WTC11 (cell line): ENCODE measurements at regions not wholly inside any gene's neighbourhood (a gene's known extent, or its start where the extent isn't known, plus 50 kb on each side); places are given as distances from the start of the nearest gene placed in this dataset.

ENCODE experiments used
- ATAC-seq: fragments of 200-7000 bp; cut with Tn5 transposase; 2 replicates; pipeline ENCODE4 v1.10.0; 2021; ENCODE audit warnings: mild to moderate bottlenecking, moderate library complexity
- CTCF ChIA-PET: fragments of 300-600 bp; sonication (Branson Sonifier 250); formaldehyde crosslinking; loops from one replicate; lab custom pipeline; 2021; ENCODE audit warnings: antibody characterized with exemption; lab: Charles Lee
- POLR2A ChIA-PET: fragments of 350-600 bp; sonication (Branson Sonifier 250); formaldehyde crosslinking; loops from one replicate; lab custom pipeline; 2021; ENCODE audit warnings: antibody characterized with exemption; lab: Charles Lee
- DNase-seq: peaks from one replicate; pipeline ENCODE4 v3.0.0; 2021; ENCODE audit warnings: low spot score
- H3K27ac Mint-ChIP-seq: 2 replicates; pipeline ENCODE4 v1.8.0; 2021; ENCODE audit warnings: mixed read lengths
- H3K27me3 Mint-ChIP-seq: 2 replicates; pipeline ENCODE4 v1.8.0; 2021; ENCODE audit warnings: low read depth, mild to moderate bottlenecking, moderate library complexity, mixed read lengths
- H3K36me3 Mint-ChIP-seq: 2 replicates; pipeline ENCODE4 v1.8.0; 2021; ENCODE audit warnings: mixed read lengths
- H3K4me1 Mint-ChIP-seq: 2 replicates; pipeline ENCODE4 v1.8.0; 2022; ENCODE audit warnings: mixed read lengths
- H3K4me3 Mint-ChIP-seq: 2 replicates; pipeline ENCODE4 v1.8.0; 2021; ENCODE audit warnings: mild to moderate bottlenecking, moderate library complexity, mixed read lengths
- H3K9me3 Mint-ChIP-seq: 2 replicates; pipeline ENCODE4 v1.8.0; 2021; ENCODE audit warnings: mixed read lengths
- EMX1 ChIP-seq: fragments of 250-450 bp; sonication (Bioruptor Pico); IDR thresholded peaks from 2 replicates; pipeline ENCODE4 v1.8.0; 2021; ENCODE audit warnings: mild to moderate bottlenecking
- GABPB1 ChIP-seq: sonication (generic); formaldehyde crosslinking; IDR thresholded peaks from 2 replicates; pipeline ENCODE4 v1.8.1; 2023; ENCODE audit warnings: mild to moderate bottlenecking, missing genetic modification reagents
- NFE2L1 ChIP-seq: sonication (generic); formaldehyde crosslinking; IDR thresholded peaks from 2 replicates; pipeline ENCODE4 v1.8.1; 2023; ENCODE audit warnings: missing genetic modification reagents
- RELA ChIP-seq: sonication (generic); formaldehyde crosslinking; IDR thresholded peaks from 2 replicates; pipeline ENCODE4 v1.8.1; 2022; ENCODE audit warnings: missing genetic modification reagents, mild to moderate bottlenecking, borderline replicate concordance
- SP1 ChIP-seq: sonication (generic); formaldehyde crosslinking; conservative IDR thresholded peaks from 2 replicates; pipeline ENCODE4 v1.8.1; 2022; ENCODE audit warnings: missing genetic modification reagents
- TP53 ChIP-seq: sonication (generic); formaldehyde crosslinking; IDR thresholded peaks from 2 replicates; pipeline ENCODE4 v1.8.1; 2023; ENCODE audit warnings: mild to moderate bottlenecking, missing genetic modification reagents
- ZBTB21 ChIP-seq: sonication (generic); formaldehyde crosslinking; IDR thresholded peaks from 2 replicates; pipeline ENCODE4 v1.8.1; 2023; ENCODE audit warnings: mild to moderate bottlenecking, missing genetic modification reagents, borderline replicate concordance
- ZNF232 ChIP-seq: sonication (generic); formaldehyde crosslinking; IDR thresholded peaks from 2 replicates; pipeline ENCODE4 v1.8.0; 2022; ENCODE audit warnings: mild to moderate bottlenecking, missing genetic modification reagents
- ZNF263 ChIP-seq: sonication (generic); formaldehyde crosslinking; IDR thresholded peaks from 2 replicates; pipeline ENCODE4 v1.8.1; 2022; ENCODE audit warnings: low read depth, mild to moderate bottlenecking, moderate library complexity, missing genetic modification reagents
- ZNF423 ChIP-seq: fragments of 250-450 bp; sonication (Bioruptor Pico); IDR thresholded peaks from 2 replicates; pipeline ENCODE4 v2.1.2; 2022; ENCODE audit warnings: mild to moderate bottlenecking, moderate library complexity
- TF ChIP-seq, protein P1 (sequence below): sonication (generic); formaldehyde crosslinking; IDR thresholded peaks from 2 replicates; pipeline ENCODE4 v1.8.1; 2022; ENCODE audit warnings: low read depth, mild to moderate bottlenecking, moderate library complexity, missing genetic modification reagents, borderline replicate concordance
- TF ChIP-seq, protein P2 (sequence below): sonication (generic); formaldehyde crosslinking; IDR thresholded peaks from 2 replicates; pipeline ENCODE4 v1.8.1; 2023; ENCODE audit warnings: mild to moderate bottlenecking, missing genetic modification reagents, moderate library complexity
- TF ChIP-seq, protein P3 (sequence below): fragments of 250-450 bp; sonication (Bioruptor Pico); IDR thresholded peaks from 2 replicates; pipeline ENCODE4 v1.9.0; 2021; ENCODE audit warnings: mild to moderate bottlenecking
- TF ChIP-seq, protein P4 (sequence below): fragments of 250-450 bp; sonication (Bioruptor Pico); IDR thresholded peaks from 2 replicates; pipeline ENCODE4 v1.9.0; 2021; ENCODE audit warnings: mild to moderate bottlenecking
- TF ChIP-seq, protein P5 (sequence below): sonication (generic); formaldehyde crosslinking; IDR thresholded peaks from 2 replicates; pipeline ENCODE4 v1.8.0; 2023; ENCODE audit warnings: missing genetic modification reagents, mild to moderate bottlenecking, borderline replicate concordance
- TF ChIP-seq, protein P6 (sequence below): sonication (generic); formaldehyde crosslinking; IDR thresholded peaks from 2 replicates; pipeline ENCODE4 v1.8.0; 2023; ENCODE audit warnings: mild to moderate bottlenecking, missing genetic modification reagents
- TF ChIP-seq, protein P7 (sequence below): sonication (generic); formaldehyde crosslinking; IDR thresholded peaks from 2 replicates; pipeline ENCODE4 v1.8.1; 2023; ENCODE audit warnings: mild to moderate bottlenecking, missing genetic modification reagents, borderline replicate concordance

DNA sequence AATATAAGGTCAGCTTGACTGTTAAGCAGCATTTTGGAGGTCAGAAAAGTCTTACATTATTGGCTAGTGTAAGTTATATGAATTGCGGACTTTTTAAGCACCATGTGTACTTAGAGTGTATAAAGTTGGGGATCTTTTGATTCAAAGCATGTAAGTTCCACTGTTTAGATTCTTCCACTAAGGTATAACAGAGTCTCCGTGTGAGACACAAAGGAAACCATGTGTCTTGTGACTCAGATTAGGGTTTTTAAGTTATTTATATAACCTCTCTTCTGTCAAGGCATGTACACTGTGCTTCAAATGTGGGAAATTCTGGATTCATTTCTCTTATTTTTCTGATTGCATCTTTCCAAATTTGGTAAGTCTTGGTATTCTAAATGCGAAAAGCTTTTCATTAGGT lies 143.5 kb upstream of the SOX2 start:
- no peak overlapping the region for H3K4me3 Mint-ChIP-seq
- no peaks in the 10 kb centered on the region for H3K4me1 Mint-ChIP-seq
- no peaks in the 10 kb centered on the region for H3K27me3 Mint-ChIP-seq
- POLR2A ChIA-PET = no interaction called here
- TF ChIP-seq NFE2L1 (CRISPR knock-in tag) = no peak
- no peak for TF ChIP-seq ZNF263
- TF ChIP-seq ZNF423 (CRISPR knock-in tag) = no peak
- TF ChIP-seq, protein P1, sequence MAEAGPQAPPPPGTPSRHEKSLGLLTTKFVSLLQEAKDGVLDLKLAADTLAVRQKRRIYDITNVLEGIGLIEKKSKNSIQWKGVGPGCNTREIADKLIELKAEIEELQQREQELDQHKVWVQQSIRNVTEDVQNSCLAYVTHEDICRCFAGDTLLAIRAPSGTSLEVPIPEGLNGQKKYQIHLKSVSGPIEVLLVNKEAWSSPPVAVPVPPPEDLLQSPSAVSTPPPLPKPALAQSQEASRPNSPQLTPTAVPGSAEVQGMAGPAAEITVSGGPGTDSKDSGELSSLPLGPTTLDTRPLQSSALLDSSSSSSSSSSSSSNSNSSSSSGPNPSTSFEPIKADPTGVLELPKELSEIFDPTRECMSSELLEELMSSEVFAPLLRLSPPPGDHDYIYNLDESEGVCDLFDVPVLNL (CRISPR knock-in tag) = no peak
- no peak for TF ChIP-seq ZNF232 (CRISPR knock-in tag)
- TF ChIP-seq, protein P2, sequence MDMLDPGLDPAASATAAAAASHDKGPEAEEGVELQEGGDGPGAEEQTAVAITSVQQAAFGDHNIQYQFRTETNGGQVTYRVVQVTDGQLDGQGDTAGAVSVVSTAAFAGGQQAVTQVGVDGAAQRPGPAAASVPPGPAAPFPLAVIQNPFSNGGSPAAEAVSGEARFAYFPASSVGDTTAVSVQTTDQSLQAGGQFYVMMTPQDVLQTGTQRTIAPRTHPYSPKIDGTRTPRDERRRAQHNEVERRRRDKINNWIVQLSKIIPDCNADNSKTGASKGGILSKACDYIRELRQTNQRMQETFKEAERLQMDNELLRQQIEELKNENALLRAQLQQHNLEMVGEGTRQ (CRISPR knock-in tag) = no peak
- no peak for TF ChIP-seq GABPB1 (CRISPR knock-in tag)
- H3K9me3 Mint-ChIP-seq = no peaks in the 10 kb centered on the region
- CTCF ChIA-PET = no interaction called here
- H3K27ac Mint-ChIP-seq = no peak overlapping the region
- no peaks in the 10 kb centered on the region for H3K36me3 Mint-ChIP-seq
- no peak for DNase-seq
- ATAC-seq = no peak

DNA sequence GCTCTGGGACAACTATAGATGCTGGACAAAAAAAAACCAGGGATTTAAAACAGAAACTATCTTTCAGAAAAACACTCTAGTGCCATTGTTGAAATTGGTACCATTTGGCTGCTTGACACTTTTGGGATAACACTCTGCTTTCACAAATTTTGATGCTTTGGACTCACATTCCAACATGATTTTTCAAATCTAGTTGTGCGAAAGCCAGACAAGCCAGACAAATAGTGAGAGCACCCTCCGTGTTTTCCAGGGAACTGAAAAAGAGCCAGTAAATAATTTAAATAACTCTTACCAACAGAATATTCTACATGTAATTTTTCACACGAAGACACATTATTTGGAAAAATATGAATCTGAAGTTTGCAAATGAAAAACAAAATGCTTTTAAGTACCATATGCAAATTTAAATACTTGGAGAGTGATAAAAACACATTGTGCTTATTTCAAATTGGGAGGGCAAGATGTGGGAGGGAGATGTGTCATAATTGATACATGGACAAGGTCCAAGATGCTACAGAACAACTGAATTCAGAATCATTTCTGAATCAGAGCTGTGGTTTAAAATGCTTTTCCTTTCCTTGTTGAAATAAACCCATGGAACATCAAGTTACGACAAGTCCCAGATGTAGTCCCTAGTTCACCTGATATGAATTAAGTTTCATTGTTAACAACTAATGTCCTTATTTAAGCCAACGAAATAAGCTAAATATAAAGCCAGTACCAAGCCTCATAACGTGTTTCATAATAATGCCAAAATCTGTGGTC lies 144.2 kb upstream of the SOX2 start:
- Mint-ChIP-seq H3K27me3 (no peaks in the 10 kb centered on the region), H3K4me3 (no peak overlapping the region), H3K9me3 (no peaks in the 10 kb centered on the region), H3K27ac (no peak overlapping the region), H3K4me1 (no peaks in the 10 kb centered on the region), H3K36me3 (no peaks in the 10 kb centered on the region)
- ChIA-PET CTCF (interaction anchor here (0.8 kb wide), 1 partner anchor 133 kb away, joined by 4 read pairs; no protein-coding TSS in a partner anchor), POLR2A (no interaction called here)
- DNase-seq (no peak), ATAC-seq (no peak)
- TF ChIP-seq TP53 (CRISPR knock-in tag) (no peak), SP1 (CRISPR knock-in tag) (no peak), EMX1 (CRISPR knock-in tag) (no peak), GABPB1 (CRISPR knock-in tag) (no peak), ZBTB21 (no peak), RELA (CRISPR knock-in tag) (no peak)
- TF ChIP-seq, protein P3, sequence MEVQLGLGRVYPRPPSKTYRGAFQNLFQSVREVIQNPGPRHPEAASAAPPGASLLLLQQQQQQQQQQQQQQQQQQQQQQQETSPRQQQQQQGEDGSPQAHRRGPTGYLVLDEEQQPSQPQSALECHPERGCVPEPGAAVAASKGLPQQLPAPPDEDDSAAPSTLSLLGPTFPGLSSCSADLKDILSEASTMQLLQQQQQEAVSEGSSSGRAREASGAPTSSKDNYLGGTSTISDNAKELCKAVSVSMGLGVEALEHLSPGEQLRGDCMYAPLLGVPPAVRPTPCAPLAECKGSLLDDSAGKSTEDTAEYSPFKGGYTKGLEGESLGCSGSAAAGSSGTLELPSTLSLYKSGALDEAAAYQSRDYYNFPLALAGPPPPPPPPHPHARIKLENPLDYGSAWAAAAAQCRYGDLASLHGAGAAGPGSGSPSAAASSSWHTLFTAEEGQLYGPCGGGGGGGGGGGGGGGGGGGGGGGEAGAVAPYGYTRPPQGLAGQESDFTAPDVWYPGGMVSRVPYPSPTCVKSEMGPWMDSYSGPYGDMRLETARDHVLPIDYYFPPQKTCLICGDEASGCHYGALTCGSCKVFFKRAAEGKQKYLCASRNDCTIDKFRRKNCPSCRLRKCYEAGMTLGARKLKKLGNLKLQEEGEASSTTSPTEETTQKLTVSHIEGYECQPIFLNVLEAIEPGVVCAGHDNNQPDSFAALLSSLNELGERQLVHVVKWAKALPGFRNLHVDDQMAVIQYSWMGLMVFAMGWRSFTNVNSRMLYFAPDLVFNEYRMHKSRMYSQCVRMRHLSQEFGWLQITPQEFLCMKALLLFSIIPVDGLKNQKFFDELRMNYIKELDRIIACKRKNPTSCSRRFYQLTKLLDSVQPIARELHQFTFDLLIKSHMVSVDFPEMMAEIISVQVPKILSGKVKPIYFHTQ = no peak
- TF ChIP-seq, protein P4, sequence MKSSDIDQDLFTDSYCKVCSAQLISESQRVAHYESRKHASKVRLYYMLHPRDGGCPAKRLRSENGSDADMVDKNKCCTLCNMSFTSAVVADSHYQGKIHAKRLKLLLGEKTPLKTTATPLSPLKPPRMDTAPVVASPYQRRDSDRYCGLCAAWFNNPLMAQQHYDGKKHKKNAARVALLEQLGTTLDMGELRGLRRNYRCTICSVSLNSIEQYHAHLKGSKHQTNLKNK = no peak
- TF ChIP-seq, protein P5, sequence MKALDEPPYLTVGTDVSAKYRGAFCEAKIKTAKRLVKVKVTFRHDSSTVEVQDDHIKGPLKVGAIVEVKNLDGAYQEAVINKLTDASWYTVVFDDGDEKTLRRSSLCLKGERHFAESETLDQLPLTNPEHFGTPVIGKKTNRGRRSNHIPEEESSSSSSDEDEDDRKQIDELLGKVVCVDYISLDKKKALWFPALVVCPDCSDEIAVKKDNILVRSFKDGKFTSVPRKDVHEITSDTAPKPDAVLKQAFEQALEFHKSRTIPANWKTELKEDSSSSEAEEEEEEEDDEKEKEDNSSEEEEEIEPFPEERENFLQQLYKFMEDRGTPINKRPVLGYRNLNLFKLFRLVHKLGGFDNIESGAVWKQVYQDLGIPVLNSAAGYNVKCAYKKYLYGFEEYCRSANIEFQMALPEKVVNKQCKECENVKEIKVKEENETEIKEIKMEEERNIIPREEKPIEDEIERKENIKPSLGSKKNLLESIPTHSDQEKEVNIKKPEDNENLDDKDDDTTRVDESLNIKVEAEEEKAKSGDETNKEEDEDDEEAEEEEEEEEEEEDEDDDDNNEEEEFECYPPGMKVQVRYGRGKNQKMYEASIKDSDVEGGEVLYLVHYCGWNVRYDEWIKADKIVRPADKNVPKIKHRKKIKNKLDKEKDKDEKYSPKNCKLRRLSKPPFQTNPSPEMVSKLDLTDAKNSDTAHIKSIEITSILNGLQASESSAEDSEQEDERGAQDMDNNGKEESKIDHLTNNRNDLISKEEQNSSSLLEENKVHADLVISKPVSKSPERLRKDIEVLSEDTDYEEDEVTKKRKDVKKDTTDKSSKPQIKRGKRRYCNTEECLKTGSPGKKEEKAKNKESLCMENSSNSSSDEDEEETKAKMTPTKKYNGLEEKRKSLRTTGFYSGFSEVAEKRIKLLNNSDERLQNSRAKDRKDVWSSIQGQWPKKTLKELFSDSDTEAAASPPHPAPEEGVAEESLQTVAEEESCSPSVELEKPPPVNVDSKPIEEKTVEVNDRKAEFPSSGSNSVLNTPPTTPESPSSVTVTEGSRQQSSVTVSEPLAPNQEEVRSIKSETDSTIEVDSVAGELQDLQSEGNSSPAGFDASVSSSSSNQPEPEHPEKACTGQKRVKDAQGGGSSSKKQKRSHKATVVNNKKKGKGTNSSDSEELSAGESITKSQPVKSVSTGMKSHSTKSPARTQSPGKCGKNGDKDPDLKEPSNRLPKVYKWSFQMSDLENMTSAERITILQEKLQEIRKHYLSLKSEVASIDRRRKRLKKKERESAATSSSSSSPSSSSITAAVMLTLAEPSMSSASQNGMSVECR = no peak
- TF ChIP-seq, protein P6, sequence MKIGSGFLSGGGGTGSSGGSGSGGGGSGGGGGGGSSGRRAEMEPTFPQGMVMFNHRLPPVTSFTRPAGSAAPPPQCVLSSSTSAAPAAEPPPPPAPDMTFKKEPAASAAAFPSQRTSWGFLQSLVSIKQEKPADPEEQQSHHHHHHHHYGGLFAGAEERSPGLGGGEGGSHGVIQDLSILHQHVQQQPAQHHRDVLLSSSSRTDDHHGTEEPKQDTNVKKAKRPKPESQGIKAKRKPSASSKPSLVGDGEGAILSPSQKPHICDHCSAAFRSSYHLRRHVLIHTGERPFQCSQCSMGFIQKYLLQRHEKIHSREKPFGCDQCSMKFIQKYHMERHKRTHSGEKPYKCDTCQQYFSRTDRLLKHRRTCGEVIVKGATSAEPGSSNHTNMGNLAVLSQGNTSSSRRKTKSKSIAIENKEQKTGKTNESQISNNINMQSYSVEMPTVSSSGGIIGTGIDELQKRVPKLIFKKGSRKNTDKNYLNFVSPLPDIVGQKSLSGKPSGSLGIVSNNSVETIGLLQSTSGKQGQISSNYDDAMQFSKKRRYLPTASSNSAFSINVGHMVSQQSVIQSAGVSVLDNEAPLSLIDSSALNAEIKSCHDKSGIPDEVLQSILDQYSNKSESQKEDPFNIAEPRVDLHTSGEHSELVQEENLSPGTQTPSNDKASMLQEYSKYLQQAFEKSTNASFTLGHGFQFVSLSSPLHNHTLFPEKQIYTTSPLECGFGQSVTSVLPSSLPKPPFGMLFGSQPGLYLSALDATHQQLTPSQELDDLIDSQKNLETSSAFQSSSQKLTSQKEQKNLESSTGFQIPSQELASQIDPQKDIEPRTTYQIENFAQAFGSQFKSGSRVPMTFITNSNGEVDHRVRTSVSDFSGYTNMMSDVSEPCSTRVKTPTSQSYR (CRISPR knock-in tag) = no peak
- TF ChIP-seq, protein P7, sequence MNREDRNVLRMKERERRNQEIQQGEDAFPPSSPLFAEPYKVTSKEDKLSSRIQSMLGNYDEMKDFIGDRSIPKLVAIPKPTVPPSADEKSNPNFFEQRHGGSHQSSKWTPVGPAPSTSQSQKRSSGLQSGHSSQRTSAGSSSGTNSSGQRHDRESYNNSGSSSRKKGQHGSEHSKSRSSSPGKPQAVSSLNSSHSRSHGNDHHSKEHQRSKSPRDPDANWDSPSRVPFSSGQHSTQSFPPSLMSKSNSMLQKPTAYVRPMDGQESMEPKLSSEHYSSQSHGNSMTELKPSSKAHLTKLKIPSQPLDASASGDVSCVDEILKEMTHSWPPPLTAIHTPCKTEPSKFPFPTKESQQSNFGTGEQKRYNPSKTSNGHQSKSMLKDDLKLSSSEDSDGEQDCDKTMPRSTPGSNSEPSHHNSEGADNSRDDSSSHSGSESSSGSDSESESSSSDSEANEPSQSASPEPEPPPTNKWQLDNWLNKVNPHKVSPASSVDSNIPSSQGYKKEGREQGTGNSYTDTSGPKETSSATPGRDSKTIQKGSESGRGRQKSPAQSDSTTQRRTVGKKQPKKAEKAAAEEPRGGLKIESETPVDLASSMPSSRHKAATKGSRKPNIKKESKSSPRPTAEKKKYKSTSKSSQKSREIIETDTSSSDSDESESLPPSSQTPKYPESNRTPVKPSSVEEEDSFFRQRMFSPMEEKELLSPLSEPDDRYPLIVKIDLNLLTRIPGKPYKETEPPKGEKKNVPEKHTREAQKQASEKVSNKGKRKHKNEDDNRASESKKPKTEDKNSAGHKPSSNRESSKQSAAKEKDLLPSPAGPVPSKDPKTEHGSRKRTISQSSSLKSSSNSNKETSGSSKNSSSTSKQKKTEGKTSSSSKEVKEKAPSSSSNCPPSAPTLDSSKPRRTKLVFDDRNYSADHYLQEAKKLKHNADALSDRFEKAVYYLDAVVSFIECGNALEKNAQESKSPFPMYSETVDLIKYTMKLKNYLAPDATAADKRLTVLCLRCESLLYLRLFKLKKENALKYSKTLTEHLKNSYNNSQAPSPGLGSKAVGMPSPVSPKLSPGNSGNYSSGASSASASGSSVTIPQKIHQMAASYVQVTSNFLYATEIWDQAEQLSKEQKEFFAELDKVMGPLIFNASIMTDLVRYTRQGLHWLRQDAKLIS (CRISPR knock-in tag) = no peak
